Activated CD4-positive, alpha-beta T cell treated with anti-CD3 and anti-CD28 coated beads for 24 hours (primary cell): ENCODE measurements at regions not wholly inside any gene's neighbourhood (a gene's known extent, or its start where the extent isn't known, plus 50 kb on each side); places are given as distances from the start of the nearest gene placed in this dataset.

Source experiments
- DNase-seq, 2 donors: peaks; one replicate each; pipeline ENCODE4 v3.0.0-alpha.2; 2020; ENCODE audit warnings: low read depth in 2 of 2

- DNase-seq: no peak
Measured at GRCh38 chr3:187973977-187974870, 179.7 kb upstream of the LPP start.

- DNase-seq: no peak
Measured at GRCh38 chr3:187974871-187975271, 179.1 kb upstream of the LPP start.

GRCh38 chr3:187975561-187976364 lies 178.2 kb upstream of the LPP start:
- no peak for DNase-seq

DNA sequence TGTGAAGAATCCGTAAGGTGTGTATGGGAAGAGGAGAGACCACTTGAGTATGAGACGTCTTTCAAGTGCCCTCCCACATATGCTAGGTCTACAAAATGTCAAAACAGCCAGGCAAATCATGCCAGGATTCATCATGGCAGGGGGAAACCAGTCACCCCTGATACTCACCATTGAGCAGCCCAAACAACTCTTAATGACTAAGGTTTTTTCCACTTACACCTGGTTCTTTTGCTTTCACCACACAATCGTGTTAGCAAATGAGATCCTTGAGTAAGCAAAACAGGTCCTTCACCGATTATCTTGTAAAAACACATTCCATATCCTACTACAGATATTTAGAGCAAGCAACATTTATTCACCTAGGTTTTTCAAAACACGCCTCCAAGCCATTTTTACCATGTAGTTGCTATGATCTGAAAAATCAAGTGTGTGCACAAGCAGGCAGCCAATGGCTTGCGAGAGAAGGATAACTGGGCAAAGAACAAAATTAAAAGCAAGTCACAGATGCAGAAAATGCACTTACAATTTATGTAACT lies 177.5 kb upstream of the LPP start:
- DNase-seq: peak in 1 of 2 donors; percentile 35

DNA sequence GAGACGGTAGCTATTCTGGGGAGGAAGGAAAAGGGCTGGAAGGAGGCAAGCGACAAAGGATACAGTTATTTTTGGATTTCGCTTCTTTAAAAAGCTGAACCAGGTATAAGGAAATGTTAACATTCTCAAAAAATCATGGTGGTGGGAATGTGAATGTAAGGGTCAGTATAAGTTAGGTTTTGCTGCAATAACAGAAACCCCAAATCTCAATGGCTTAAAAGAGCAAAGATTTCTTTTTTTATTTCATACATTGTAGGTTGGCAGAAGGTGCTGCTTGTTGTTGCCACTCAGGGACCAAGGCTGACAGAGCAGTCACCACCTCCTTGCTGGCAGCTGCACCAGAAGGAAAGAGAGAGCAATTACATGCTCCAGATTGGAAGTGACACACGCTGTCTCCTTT lies 176.3 kb upstream of the LPP start:
- no peak for DNase-seq

- no peak for DNase-seq
Measured at GRCh38 chr3:187978433-187979011, 175.4 kb upstream of the LPP start.

DNA sequence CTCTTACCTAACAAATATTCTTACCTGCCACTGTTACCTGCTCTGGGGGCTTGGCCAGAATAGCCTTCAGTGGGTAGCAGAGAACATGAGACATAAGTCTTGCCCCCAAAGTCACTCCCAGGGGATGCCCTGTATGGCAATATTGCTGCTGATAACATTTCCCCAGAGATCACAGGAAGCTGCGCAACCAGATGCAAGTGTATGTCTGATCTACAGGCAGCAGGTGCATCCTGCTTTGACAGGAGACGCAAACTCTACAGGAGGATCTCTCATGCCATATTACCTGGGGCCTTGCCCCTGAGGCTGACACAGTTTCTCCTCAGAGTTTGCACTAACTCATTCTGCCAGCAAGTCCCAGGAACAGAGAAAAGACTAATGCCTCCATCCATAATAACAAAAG lies 174.4 kb upstream of the LPP start:
- no peak for DNase-seq

DNA sequence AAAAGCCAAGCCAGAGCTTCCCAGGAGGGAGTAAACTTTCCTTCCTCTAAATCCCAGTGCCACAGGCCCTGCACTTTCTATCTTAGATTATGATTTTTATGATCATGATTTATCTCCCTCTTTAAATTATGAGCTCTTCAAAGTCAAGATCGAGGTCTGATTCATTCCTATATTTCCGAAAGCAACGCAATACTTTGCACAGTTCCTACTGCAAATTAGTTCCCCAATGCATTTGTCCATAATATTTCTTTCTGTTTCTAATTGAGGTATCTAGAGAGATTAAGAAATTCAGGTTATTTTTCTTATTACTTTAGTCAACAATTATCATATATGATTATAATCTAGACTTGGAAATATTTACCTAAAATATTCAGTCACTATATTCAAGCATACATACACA lies 173.1 kb upstream of the LPP start:
- DNase-seq: no peak

DNA sequence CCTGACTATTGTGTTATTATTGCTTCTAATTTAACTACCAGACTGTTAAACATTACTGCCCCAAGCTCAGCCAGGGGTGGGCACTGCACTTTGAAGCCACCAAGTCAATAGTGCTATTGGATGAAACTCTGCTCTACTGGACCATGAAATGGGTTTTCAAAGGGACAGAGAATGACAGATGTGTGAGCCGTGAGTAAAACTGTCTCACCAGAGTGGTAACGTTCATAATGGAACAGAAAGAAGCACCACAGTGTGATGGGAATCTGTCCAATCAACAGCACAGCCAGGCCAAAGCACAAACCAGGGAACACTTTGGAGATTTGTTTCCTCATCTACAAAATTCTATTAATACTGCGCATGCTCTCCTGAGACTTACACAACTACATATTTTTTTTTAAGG lies 171.8 kb upstream of the LPP start:
- no peak for DNase-seq

- DNase-seq: no peak
Measured at GRCh38 chr3:187983484-187984124, 170.4 kb upstream of the LPP start.

GRCh38 chr3:187985647-187986046 lies 168.3 kb upstream of the LPP start:
- DNase-seq: no peak

DNA sequence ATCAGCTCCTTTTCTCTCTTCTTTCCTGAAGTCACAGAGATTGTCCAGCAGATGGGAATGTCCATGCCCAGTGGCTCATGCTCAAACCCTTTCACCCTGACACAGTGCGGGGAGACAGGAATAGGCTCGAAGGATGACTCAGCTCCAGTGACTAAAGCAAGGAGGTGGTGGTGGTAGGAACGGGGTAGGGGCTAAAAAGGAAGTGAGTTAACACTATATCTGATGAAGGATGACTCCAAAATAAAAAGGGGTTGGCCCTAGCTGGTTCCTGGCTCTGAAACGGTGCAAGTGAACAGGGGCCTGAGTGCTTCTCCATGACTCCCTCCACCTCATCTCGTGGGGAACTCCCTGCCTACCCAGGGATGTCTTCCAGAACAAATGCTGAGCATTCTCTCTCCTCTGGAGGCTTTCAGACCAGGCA lies 167.4 kb upstream of the LPP start:
- DNase-seq: peak; percentile 34 to 41

DNA sequence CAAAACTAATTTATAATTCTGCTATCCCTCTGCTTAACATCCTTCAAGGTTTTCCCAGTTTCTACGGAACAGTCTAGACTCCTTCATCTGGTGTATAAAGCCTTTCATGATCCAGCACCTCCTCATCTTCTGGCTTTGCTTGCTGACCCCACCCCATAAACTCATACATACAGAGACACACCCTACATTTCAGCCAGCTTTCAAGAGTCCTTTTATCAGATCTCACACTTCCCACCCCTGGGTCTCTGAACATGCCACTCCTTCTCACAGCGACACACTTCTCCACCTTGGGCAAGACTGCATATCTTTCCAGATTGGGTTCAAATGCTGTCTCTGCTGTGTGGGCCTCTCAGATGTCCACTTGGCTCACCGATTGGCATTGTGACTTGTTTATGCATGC lies 166.8 kb upstream of the LPP start:
- DNase-seq: no peak

DNA sequence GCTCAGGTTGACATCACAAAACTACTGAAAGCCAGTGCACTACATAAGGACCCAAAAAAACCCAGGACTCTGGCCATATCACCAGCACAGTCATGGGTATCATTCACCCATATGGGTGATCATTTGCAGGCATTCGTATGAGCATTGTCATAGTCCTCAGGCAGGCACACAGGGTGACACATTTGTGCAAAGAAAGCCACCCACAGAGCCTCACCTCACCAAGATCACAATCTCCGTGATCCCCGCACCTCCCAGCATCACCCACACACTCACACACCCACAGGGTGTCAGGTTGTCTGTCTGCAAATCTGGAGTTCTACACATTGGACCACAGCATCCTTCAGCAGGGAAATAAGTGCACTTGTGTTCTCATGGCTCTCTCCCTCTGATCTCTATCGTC lies 166.0 kb upstream of the LPP start:
- DNase-seq: peak in 1 of 2 donors; percentile 33

DNA sequence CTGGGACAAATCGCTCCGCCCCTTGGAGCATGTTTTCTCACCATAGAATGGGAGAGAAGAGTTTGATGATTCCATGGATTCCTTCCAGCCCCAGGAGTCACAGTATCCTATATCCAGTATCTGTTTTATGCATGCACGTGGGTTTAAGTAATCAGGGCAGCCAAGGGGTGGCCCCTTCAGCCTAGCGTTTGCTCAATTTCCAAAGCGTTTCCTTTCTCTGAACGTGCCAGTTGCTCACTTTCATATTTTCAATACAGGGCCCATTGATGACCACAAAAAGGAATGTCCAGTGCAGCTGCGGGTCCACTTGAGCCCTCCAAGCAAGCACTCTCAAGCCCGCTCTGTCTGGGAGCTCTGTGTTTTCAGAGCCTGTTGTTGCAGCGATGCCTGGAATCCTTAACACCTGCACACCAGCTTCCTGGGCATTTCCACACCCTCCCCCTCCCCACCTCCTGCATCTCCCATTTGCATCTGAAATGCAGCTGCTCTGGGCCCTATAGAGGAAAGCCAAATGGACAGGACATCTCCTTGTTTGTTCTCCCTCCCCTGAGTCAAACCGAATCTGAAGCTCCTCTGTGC lies 164.3 kb upstream of the LPP start:
- no peak for DNase-seq

DNA sequence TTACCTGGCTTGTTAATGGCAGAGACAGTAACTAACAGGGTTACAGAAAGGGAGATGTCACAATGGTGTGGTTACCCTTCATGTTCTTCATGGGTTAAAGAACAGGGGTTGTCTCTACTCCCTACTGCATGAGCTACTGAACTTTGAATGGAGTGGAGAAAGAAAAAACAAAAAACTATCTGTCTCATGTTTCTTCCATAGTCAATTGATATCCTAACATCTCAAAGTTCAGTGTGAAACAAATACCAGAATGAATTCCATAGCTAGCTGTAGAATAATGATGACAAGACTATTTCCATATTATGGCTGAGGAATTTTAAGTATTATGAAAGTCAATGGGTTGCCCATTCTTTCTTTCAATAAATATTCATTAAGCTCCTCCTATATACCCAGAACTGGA lies 161.3 kb upstream of the LPP start:
- no peak for DNase-seq

GRCh38 chr3:187994221-187995042 lies 159.5 kb upstream of the LPP start:
- DNase-seq: no peak

- no peak for DNase-seq
Measured at GRCh38 chr3:187995043-187995400, 158.9 kb upstream of the LPP start.

DNA sequence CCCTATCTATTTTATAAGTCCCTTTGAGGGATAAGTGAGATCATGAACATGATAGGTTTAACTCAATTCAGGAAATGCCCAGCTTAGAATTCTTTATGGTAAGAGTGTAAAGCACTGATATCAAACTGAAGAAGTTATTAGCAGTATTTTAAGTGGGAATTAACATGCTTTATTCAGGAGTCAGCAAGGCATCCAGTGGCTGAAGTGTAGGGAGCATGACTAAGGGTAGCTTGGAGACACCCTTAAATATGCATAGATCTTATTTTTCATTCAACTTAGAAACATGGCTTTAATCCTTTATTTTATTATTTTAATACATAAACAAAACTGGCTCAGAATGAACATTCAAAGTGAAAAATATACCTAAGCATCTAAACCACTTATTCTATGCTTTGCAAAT lies 158.3 kb upstream of the LPP start:
- DNase-seq: no peak

GRCh38 chr3:187996609-187997008 lies 157.3 kb upstream of the LPP start:
- no peak for DNase-seq

DNA sequence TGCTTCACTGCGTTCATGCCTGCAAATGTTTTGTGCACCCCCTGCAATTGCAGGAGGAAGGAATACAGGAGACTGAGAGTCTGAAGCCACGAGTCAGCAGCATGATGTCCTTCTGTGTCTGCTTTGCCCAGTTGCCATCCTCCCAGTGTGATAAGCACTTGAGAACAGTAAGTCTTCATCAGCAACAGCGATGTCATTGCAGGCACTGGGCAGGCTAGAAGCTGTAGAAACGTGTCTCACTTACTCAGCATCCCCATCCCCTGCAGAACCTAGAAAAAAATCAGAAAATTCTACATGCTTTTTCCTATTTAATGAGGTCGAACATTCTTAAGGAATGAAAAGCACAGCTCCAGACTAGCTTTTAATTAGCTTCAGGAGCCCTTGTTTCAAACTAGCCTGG lies 156.5 kb upstream of the LPP start:
- DNase-seq: no peak
